RWPE1 (cell line): ENCODE measurements at regions not wholly inside any gene's neighbourhood (a gene's known extent, or its start where the extent isn't known, plus 50 kb on each side); places are given as distances from the start of the nearest gene placed in this dataset.

Experiments used
- CTCF ChIA-PET: fragments of 350-600 bp; sonication (Branson Sonifier 250); formaldehyde crosslinking; extraction: SDS; loops from one replicate; lab custom pipeline; 2021; lab: Yijun Ruan, JAX
- POLR2A ChIA-PET: fragments of 400-600 bp; formaldehyde crosslinking; extraction: SDS; loops from one replicate; lab custom pipeline; 2020; ENCODE audit warnings: antibody characterized with exemption; ENCODE audit not compliant: low non-redundant PET; lab: Yijun Ruan, JAX
- DNase-seq: peaks from one replicate; pipeline ENCODE4 v3.0.0; 2012; ENCODE audit warnings: low spot score
- H3K27ac ChIP-seq: fragments of 450-650 bp; 2 replicates; pipeline ENCODE4 v1.5.1; 2017
- TF ChIP-seq, protein P1 (sequence below): fragments of 450-650 bp; conservative IDR thresholded peaks from 2 replicates; pipeline ENCODE4 v1.5.1; 2017; ENCODE audit warnings: low read depth, mild to moderate bottlenecking

DNA sequence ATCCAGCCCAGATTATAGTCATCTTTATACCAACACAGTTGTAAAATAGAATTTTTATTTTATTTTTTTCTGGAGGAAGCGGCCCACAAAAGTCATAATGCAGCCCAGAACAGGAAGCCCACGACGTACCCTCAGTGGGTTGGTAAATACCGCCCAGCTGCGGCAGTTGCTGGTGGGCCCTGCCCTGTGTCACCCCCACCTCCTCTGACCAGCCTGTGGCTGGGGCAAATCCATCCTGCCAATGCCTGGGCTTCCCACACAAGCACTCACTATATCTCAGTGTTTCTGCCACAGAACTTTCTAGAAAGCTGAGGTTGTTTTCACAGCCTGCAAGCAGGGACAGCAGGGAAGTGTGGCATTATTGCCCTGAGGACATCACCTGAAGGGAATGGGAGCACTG, 171.4 kb upstream of the GSC start:
- H3K27ac ChIP-seq: no peak overlapping the region
- ChIA-PET POLR2A (no interaction called here), CTCF (no interaction called here)
- TF ChIP-seq, protein P1, sequence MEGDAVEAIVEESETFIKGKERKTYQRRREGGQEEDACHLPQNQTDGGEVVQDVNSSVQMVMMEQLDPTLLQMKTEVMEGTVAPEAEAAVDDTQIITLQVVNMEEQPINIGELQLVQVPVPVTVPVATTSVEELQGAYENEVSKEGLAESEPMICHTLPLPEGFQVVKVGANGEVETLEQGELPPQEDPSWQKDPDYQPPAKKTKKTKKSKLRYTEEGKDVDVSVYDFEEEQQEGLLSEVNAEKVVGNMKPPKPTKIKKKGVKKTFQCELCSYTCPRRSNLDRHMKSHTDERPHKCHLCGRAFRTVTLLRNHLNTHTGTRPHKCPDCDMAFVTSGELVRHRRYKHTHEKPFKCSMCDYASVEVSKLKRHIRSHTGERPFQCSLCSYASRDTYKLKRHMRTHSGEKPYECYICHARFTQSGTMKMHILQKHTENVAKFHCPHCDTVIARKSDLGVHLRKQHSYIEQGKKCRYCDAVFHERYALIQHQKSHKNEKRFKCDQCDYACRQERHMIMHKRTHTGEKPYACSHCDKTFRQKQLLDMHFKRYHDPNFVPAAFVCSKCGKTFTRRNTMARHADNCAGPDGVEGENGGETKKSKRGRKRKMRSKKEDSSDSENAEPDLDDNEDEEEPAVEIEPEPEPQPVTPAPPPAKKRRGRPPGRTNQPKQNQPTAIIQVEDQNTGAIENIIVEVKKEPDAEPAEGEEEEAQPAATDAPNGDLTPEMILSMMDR: no peak
- no peak for DNase-seq

DNA sequence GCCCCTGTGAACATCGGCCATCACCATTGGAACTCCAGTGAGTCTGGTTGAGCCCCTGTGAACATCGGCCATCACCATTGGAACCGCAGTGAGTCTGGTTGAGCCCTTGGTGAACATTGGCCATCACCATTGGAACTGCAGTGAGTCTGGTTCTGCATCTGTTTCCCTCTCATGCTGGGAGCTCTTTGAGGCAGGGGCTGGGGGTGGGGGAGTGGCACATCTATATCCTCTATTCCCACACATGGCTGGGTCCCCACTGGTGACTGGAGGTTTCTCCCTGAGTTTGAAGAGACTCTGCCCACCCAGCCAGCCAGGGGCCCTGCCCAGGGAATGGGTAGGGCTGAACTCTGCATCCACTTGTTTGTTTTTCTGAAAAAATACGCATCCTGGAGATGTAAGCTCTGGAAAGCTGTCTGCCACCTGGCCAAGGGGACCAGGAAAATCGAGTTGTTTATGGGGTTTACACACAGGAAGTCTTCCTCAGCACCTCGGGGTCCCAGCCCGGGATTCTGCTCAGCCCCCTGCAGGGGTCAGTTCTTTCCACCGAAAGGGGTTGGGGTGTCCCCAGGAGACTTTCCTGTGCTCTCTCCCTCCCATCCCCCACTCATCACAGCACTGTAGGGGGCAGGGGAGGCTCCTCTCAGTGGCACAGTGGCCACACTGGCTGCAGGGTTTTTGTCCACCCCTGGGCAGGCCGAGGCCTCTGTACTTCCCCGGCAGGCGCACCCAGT, 170.5 kb upstream of the GSC start:
- POLR2A ChIA-PET: no interaction called here
- no peak overlapping the region for H3K27ac ChIP-seq
- CTCF ChIA-PET: no interaction called here
- TF ChIP-seq, protein P1: no peak
- DNase-seq: no peak

- ChIA-PET CTCF (no interaction called here), POLR2A (no interaction called here)
- no peak overlapping the region for H3K27ac ChIP-seq
- TF ChIP-seq, protein P1: no peak
- DNase-seq: no peak
Measured at GRCh38 chr14:94938016-94938415, 168.1 kb upstream of the GSC start.

- TF ChIP-seq, protein P1: no peak
- ChIA-PET CTCF (interaction anchor here (0.7 kb wide), 1 partner anchor 710 kb away, joined by 4 read pairs; no protein-coding TSS in a partner anchor), POLR2A (no interaction called here)
- no peak for DNase-seq
- no peak overlapping the region for H3K27ac ChIP-seq
Measured at GRCh38 chr14:94936901-94937685, 167.2 kb upstream of the GSC start.

- H3K27ac ChIP-seq: no peak overlapping the region
- DNase-seq: no peak
- CTCF ChIA-PET: no interaction called here
- POLR2A ChIA-PET: no interaction called here
- TF ChIP-seq, protein P1: no peak
Measured at GRCh38 chr14:94936401-94936892, 166.5 kb upstream of the GSC start.

- ChIA-PET CTCF (interaction anchor here (0.7 kb wide), 1 partner anchor 96 kb away, joined by 3 read pairs; no protein-coding TSS in a partner anchor), POLR2A (no interaction called here)
- TF ChIP-seq, protein P1: no peak
- no peak for DNase-seq
- no peak overlapping the region for H3K27ac ChIP-seq
Measured at GRCh38 chr14:94935706-94936300, 165.9 kb upstream of the GSC start.
